RWPE2 (cell line): ENCODE measurements at regions not wholly inside any gene's neighbourhood (a gene's known extent, or its start where the extent isn't known, plus 50 kb on each side); places are given as distances from the start of the nearest gene placed in this dataset.

Experiments
- ATAC-seq: fragments of 200-7000 bp; cut with Tn5 transposase; 3 replicates; pipeline ENCODE4 v1.9.1; 2021; ENCODE audit warnings: low read depth
- DNase-seq: peaks from one replicate; pipeline ENCODE4 v3.0.0-alpha.2; 2020; ENCODE audit warnings: low spot score
- H3K27ac ChIP-seq: fragments of 450-650 bp; 2 replicates; pipeline ENCODE4 v1.5.1; 2017; ENCODE audit warnings: mild to moderate bottlenecking; ENCODE audit not compliant: poor library complexity, severe bottlenecking
- H3K27me3 ChIP-seq: fragments of 250-450 bp; sonication (Bioruptor Pico); 2 replicates; pipeline ENCODE4 v1.5.1; 2021; ENCODE audit warnings: mild to moderate bottlenecking, moderate library complexity; ENCODE audit not compliant: insufficient read depth, poor library complexity, severe bottlenecking
- H3K36me3 ChIP-seq: fragments of 250-450 bp; sonication (Bioruptor Pico); 2 replicates; pipeline ENCODE4 v1.5.1; 2020; ENCODE audit warnings: low read depth, mild to moderate bottlenecking, moderate library complexity
- H3K4me1 ChIP-seq: fragments of 250-450 bp; sonication (Bioruptor Pico); 2 replicates; pipeline ENCODE4 v1.5.1; 2021; ENCODE audit warnings: mild to moderate bottlenecking, moderate library complexity; ENCODE audit not compliant: insufficient read depth, poor library complexity, severe bottlenecking
- H3K4me3 ChIP-seq: fragments of 250-450 bp; sonication (Bioruptor Pico); 2 replicates; pipeline ENCODE4 v1.5.1; 2021; ENCODE audit warnings: mild to moderate bottlenecking, moderate library complexity; ENCODE audit not compliant: severe bottlenecking
- H3K9me3 ChIP-seq: fragments of 250-450 bp; sonication (Bioruptor Pico); 2 replicates; pipeline ENCODE4 v1.5.1; 2021; ENCODE audit warnings: mild to moderate bottlenecking, moderate library complexity; ENCODE audit not compliant: severe bottlenecking
- TF ChIP-seq, protein P1 (sequence below): fragments of 450-650 bp; IDR thresholded peaks from one replicate; pipeline ENCODE4 v1.5.1; 2017; ENCODE audit warnings: mild to moderate bottlenecking, moderate library complexity; ENCODE audit not compliant: poor library complexity, severe bottlenecking

DNA sequence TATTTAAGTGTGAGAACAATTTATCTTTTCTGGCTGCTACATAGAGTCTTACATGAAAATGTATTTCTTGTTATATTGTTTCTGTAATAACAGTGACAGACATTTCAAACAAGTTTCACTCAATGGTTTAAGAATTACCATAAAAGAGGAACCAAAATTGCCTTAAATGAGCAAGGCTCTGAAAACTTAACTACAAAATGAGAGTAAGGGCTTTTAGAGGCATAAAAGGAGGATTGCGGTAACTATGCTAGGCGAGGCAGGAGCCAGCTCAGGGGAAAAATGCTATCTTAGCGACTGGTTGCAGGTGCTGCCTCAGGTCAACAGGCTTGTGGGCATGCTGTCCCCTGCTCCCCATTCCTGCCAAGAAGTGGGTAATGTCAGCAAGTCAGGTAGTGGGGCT lies 81.7 kb upstream of the MSI2 start:
- Histone ChIP-seq H3K36me3 (no peaks in the 10 kb centered on the region), H3K4me3 (no peak overlapping the region), H3K4me1 (no peaks in the 10 kb centered on the region), H3K27ac (no peak overlapping the region), H3K9me3 (no peaks in the 10 kb centered on the region), H3K27me3 (no peaks in the 10 kb centered on the region)
- DNase-seq (no peak), ATAC-seq (no peak)
- TF ChIP-seq, protein P1, sequence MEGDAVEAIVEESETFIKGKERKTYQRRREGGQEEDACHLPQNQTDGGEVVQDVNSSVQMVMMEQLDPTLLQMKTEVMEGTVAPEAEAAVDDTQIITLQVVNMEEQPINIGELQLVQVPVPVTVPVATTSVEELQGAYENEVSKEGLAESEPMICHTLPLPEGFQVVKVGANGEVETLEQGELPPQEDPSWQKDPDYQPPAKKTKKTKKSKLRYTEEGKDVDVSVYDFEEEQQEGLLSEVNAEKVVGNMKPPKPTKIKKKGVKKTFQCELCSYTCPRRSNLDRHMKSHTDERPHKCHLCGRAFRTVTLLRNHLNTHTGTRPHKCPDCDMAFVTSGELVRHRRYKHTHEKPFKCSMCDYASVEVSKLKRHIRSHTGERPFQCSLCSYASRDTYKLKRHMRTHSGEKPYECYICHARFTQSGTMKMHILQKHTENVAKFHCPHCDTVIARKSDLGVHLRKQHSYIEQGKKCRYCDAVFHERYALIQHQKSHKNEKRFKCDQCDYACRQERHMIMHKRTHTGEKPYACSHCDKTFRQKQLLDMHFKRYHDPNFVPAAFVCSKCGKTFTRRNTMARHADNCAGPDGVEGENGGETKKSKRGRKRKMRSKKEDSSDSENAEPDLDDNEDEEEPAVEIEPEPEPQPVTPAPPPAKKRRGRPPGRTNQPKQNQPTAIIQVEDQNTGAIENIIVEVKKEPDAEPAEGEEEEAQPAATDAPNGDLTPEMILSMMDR = no peak

DNA sequence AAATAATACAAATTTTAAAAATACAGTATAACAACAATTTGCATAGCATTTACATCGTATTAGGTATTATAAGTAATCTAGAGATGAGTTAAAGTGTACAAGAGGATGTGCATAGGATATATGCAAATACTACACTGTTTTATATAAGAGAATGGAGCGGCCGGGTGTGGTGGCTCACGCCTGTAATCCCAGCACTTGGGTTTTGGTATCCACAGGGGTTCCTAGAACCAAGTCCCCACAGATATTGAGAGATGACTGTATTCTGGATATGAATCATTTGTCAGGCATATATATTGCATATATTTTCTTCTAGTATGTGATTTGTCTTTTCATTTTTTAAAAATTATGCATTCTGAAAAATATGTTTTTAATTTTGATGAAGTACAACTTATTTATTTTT lies 77.5 kb upstream of the MSI2 start:
- Histone ChIP-seq H3K36me3 (no peaks in the 10 kb centered on the region), H3K9me3 (no peaks in the 10 kb centered on the region), H3K4me3 (no peak overlapping the region), H3K27ac (no peak overlapping the region), H3K4me1 (no peaks in the 10 kb centered on the region), H3K27me3 (no peaks in the 10 kb centered on the region)
- DNase-seq = no peak
- no peak for ATAC-seq
- TF ChIP-seq, protein P1 = no peak

DNA sequence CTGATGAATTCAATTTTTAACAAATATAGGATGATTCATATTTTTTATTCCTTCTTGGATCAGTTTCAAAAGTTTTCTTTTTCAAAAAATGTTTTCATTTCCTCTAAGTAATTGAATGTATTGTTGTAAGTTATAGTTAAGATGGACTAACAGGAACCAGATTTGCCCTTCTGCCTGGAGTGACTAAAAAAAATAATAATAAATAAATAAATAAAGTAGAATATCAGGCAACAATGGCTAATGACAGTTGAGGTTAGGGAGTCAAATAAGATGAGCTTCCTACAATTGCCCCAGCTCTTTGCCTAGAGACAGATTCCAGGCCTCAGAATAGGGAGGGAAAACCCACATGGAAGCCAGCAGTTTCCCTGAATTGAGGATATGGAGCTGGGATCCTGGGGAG lies 73.7 kb upstream of the MSI2 start:
- no peaks in the 10 kb centered on the region for H3K4me1 ChIP-seq
- H3K36me3 ChIP-seq = no peaks in the 10 kb centered on the region
- no peaks in the 10 kb centered on the region for H3K27me3 ChIP-seq
- no peaks in the 10 kb centered on the region for H3K9me3 ChIP-seq
- TF ChIP-seq, protein P1 = no peak
- ATAC-seq = no peak
- H3K27ac ChIP-seq = no peak overlapping the region
- H3K4me3 ChIP-seq = no peak overlapping the region
- DNase-seq = no peak

DNA sequence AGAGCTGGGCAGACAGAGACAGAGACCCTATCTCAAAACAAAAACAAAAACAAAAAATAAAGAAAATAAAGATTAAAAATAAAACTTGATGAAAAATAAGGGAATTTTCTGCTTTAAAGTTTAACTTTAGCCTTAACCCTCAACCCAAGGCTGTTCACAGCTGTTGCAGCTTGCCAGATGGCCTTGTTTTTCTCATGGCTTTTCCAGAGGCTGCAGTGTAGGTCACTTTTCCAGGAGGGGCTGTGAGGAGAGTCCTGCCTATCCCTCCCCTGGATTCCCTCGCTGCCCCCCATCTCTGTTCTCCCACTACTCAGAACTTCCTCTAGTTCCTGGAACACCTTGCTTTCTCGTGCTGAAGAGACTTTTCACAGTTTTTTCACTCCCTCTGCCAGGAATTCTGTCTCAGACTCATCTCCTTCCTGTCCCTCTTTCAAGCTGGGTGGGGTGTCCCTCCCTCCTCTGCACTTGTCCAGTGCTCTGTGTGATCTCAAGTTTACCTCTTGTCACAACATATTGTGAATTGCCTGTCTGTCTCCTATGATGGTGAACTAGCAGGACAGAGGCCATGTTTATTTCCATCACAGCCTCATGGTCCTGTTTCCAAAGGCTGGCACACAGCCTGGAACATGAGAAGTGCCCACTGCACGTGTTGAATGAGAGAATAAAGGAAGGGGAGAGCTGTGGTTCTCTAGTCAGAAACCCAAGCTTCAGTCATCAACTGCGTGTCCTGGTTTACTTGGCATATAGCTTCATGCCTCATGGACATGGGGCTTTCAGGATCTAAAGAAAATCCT lies 69.9 kb upstream of the MSI2 start:
- DNase-seq (no peak), ATAC-seq (no peak)
- TF ChIP-seq, protein P1 = no peak
- H3K36me3 ChIP-seq = no peaks in the 10 kb centered on the region
- no peaks in the 10 kb centered on the region for H3K9me3 ChIP-seq
- no peaks in the 10 kb centered on the region for H3K4me1 ChIP-seq
- no peak overlapping the region for H3K4me3 ChIP-seq
- H3K27me3 ChIP-seq = no peaks in the 10 kb centered on the region
- H3K27ac ChIP-seq = no peak overlapping the region

DNA sequence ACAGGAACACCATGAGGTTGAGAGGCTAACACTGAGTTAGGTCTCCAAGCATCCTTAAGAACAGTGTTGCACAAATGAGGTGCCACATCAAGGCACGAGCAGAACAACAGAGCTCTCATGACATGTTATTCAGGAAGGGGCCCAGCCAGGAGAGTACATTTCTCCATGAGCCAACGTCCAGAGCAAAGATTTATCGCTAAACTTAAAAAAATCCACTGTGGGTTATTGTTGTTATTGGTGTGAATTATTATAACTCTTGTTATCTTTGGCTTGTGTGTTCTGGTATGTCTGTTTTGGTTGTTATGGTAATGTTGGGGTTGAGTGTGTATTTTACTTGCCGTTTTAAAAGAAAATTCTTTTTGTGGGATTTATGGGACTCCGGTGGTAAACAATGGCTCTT lies 68.9 kb upstream of the MSI2 start:
- Histone ChIP-seq H3K27me3 (no peaks in the 10 kb centered on the region), H3K36me3 (no peaks in the 10 kb centered on the region), H3K27ac (no peak overlapping the region), H3K4me3 (no peak overlapping the region), H3K9me3 (no peaks in the 10 kb centered on the region), H3K4me1 (no peaks in the 10 kb centered on the region)
- TF ChIP-seq, protein P1 = no peak
- DNase-seq (no peak), ATAC-seq (no peak)
